SK-N-MC (cell line): ENCODE measurements at regions not wholly inside any gene's neighbourhood (a gene's known extent, or its start where the extent isn't known, plus 50 kb on each side); places are given as distances from the start of the nearest gene placed in this dataset.

Source experiments
- EZH2 ChIP-seq: fragments of 200-600 bp; sonication (generic); IDR thresholded peaks from one replicate; pipeline ENCODE4 v1.6.1; 2017; ENCODE audit warnings: antibody characterized with exemption
- FOXP2 ChIP-seq: optimal IDR thresholded peaks from 2 replicates; pipeline ENCODE3; 2011; ENCODE audit warnings: mild to moderate bottlenecking, moderate library complexity; ENCODE audit not compliant: insufficient read depth; ENCODE audit errors: extremely low read length, control extremely low read depth
- POLR2AphosphoS5 ChIP-seq: IDR thresholded peaks from 2 replicates; pipeline ENCODE4 v1.6.1; 2012; ENCODE audit warnings: mild to moderate bottlenecking, low read depth, low read length, borderline replicate concordance

- no peak for TF ChIP-seq EZH2
- TF ChIP-seq POLR2AphosphoS5: no peak
- no peak for TF ChIP-seq FOXP2
Observed at GRCh38 chr12:71045781-71046180, 112.0 kb downstream of the TSPAN8 start.
